Prostate gland (tissue), 2 donors: ENCODE measurements at regions not wholly inside any gene's neighbourhood (a gene's known extent, or its start where the extent isn't known, plus 50 kb on each side); places are given as distances from the start of the nearest gene placed in this dataset.

Experiments
- POLR2A ChIP-seq: fragments of 450-650 bp; IDR thresholded peaks from one replicate; pipeline ENCODE4 v1.6.1; 2016; ENCODE audit warnings: antibody characterized with exemption, mild to moderate bottlenecking
- TF ChIP-seq, protein P1 (sequence below), 4 experiments: fragments of 200-600 bp in 2 of 4; fragments of 450-650 bp in 2 of 4; sonication (generic) in 2 of 4; IDR thresholded peaks; 1 replicate in 3 of 4; 2 replicates in 1 of 4; pipeline ENCODE4 v1.5.1; 2016 to 2019; ENCODE audit warnings: antibody characterized with exemption in 4 of 4, mild to moderate bottlenecking in 2 of 4, moderate library complexity in 2 of 4

DNA sequence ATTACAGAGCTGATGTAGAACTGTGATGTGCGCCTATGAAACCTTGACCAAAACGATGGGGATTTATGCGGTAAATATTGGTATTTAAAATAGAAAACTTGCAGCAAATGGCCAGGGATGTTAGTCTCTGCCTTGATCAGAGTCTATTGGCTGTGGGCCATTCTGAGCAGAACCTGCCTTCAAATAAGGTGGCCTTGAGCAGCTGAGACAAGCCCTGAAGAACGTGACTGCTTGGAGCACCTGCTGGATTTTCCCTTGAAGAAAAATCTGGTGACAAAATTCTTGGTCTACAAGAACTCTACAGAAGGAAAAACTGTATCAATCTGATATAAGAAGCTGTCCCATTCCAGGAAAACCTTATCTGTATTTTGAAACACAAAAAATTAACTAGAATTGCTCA is 820.1 kb upstream of the EPHA6 start:
- TF ChIP-seq, protein P1, sequence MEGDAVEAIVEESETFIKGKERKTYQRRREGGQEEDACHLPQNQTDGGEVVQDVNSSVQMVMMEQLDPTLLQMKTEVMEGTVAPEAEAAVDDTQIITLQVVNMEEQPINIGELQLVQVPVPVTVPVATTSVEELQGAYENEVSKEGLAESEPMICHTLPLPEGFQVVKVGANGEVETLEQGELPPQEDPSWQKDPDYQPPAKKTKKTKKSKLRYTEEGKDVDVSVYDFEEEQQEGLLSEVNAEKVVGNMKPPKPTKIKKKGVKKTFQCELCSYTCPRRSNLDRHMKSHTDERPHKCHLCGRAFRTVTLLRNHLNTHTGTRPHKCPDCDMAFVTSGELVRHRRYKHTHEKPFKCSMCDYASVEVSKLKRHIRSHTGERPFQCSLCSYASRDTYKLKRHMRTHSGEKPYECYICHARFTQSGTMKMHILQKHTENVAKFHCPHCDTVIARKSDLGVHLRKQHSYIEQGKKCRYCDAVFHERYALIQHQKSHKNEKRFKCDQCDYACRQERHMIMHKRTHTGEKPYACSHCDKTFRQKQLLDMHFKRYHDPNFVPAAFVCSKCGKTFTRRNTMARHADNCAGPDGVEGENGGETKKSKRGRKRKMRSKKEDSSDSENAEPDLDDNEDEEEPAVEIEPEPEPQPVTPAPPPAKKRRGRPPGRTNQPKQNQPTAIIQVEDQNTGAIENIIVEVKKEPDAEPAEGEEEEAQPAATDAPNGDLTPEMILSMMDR (IDR thresholded peaks at IDR 0.05): no peak
- TF ChIP-seq POLR2A: no peak
